ENCODE measurements at regions not wholly inside any gene's neighbourhood (a gene's known extent, or its start where the extent isn't known, plus 50 kb on each side); places are given as distances from the start of the nearest gene placed in this dataset.
"Not testable (repeated sequence)": the region's sequence is repeated elsewhere in the genome, so short reads cannot be mapped to it uniquely, and the experiment has no call there.

- Histone ChIP-seq H3K27ac (ENCODE audit: low read depth in 2 of 2, low read length in 1 of 2) (no peak overlapping the region), H3K36me3 (ENCODE audit: control insufficient read depth in 2 of 2, insufficient read depth in 2 of 2, low read length in 1 of 2) (no peaks in the 10 kb centered on the region), H3K4me1 (ENCODE audit: control insufficient read depth in 2 of 2, insufficient read depth in 2 of 2, low read length in 1 of 2) (no peaks in the 10 kb centered on the region), H3K4me3 (ENCODE audit: low read depth in 1 of 2, low read length in 2 of 2) (no peak overlapping the region), H3K27me3 (ENCODE audit: control insufficient read depth in 1 of 2, insufficient read depth in 2 of 2, low read length in 2 of 2) (peaks cover 0 to 3% of the 10 kb centered on the region in 2 donors), H3K9me3 (ENCODE audit: control insufficient read depth in 2 of 2, insufficient read depth in 1 of 2, low read depth in 1 of 2, low read length in 1 of 2) (no peaks in the 10 kb centered on the region)
- 52 to 57% methylated on average over 4 of the region's 4 CpGs for WGBS, 2 donors
Measured at GRCh38 chr1:208475449-208475848, 231.3 kb upstream of the PLXNA2 start.

GRCh38 chr1:208475951-208476845, 232.0 kb upstream of the PLXNA2 start:
- Histone ChIP-seq H3K27ac (ENCODE audit: low read depth in 2 of 2, low read length in 1 of 2) (no peak overlapping the region), H3K9me3 (ENCODE audit: control insufficient read depth in 2 of 2, insufficient read depth in 1 of 2, low read depth in 1 of 2, low read length in 1 of 2) (no peaks in the 10 kb centered on the region)

GRCh38 chr1:208476846-208477170, 232.6 kb upstream of the PLXNA2 start:
- Histone ChIP-seq H3K27me3 (ENCODE audit: control insufficient read depth in 1 of 2, insufficient read depth in 2 of 2, low read length in 2 of 2) (no peaks in the 10 kb centered on the region), H3K27ac (ENCODE audit: low read depth in 2 of 2, low read length in 1 of 2) (no peak overlapping the region)
- whole genome bisulfite sequencing, 2 donors: 43 to 44% methylated on average over 2 of the region's 2 CpGs

More at GRCh38 chr1:208475951-208476845, 232.0 kb upstream of the PLXNA2 start:
- Histone ChIP-seq H3K4me3 (ENCODE audit: low read depth in 1 of 2, low read length in 2 of 2) (no peak overlapping the region), H3K36me3 (ENCODE audit: control insufficient read depth in 2 of 2, insufficient read depth in 2 of 2, low read length in 1 of 2) (no peaks in the 10 kb centered on the region), H3K4me1 (ENCODE audit: control insufficient read depth in 2 of 2, insufficient read depth in 2 of 2, low read length in 1 of 2) (no peaks in the 10 kb centered on the region), H3K27me3 (ENCODE audit: control insufficient read depth in 1 of 2, insufficient read depth in 2 of 2, low read length in 2 of 2) (no peaks in the 10 kb centered on the region)
- 69 to 72% methylated on average over 5 of the region's 5 CpGs for WGBS, 2 donors

GRCh38 chr1:208479435-208479834, 235.3 kb upstream of the PLXNA2 start:
- 50 to 67% methylated on average over 7 of the region's 7 CpGs for WGBS, 2 donors
- Histone ChIP-seq H3K4me1 (ENCODE audit: control insufficient read depth in 2 of 2, insufficient read depth in 2 of 2, low read length in 1 of 2) (no peaks in the 10 kb centered on the region), H3K36me3 (ENCODE audit: control insufficient read depth in 2 of 2, insufficient read depth in 2 of 2, low read length in 1 of 2) (no peaks in the 10 kb centered on the region), H3K4me3 (ENCODE audit: low read depth in 1 of 2, low read length in 2 of 2) (no peak overlapping the region), H3K27ac (ENCODE audit: low read depth in 2 of 2, low read length in 1 of 2) (no peak overlapping the region), H3K27me3 (ENCODE audit: control insufficient read depth in 1 of 2, insufficient read depth in 2 of 2, low read length in 2 of 2) (no peaks in the 10 kb centered on the region), H3K9me3 (ENCODE audit: control insufficient read depth in 2 of 2, insufficient read depth in 1 of 2, low read depth in 1 of 2, low read length in 1 of 2) (no peaks in the 10 kb centered on the region)

More at GRCh38 chr1:208476846-208477170, 232.6 kb upstream of the PLXNA2 start:
- Histone ChIP-seq H3K9me3 (ENCODE audit: control insufficient read depth in 2 of 2, insufficient read depth in 1 of 2, low read depth in 1 of 2, low read length in 1 of 2) (no peaks in the 10 kb centered on the region), H3K4me3 (ENCODE audit: low read depth in 1 of 2, low read length in 2 of 2) (no peak overlapping the region), H3K4me1 (ENCODE audit: control insufficient read depth in 2 of 2, insufficient read depth in 2 of 2, low read length in 1 of 2) (no peaks in the 10 kb centered on the region), H3K36me3 (ENCODE audit: control insufficient read depth in 2 of 2, insufficient read depth in 2 of 2, low read length in 1 of 2) (no peaks in the 10 kb centered on the region)

- WGBS, 2 donors: 79 to 85% methylated on average over 3 of the region's 3 CpGs
- H3K27ac ChIP-seq (ENCODE audit: low read depth in 2 of 2, low read length in 1 of 2): no peak overlapping the region
- no peaks in the 10 kb centered on the region for H3K27me3 ChIP-seq (ENCODE audit: control insufficient read depth in 1 of 2, insufficient read depth in 2 of 2, low read length in 2 of 2)
- no peaks in the 10 kb centered on the region for H3K9me3 ChIP-seq (ENCODE audit: control insufficient read depth in 2 of 2, insufficient read depth in 1 of 2, low read depth in 1 of 2, low read length in 1 of 2)
- no peaks in the 10 kb centered on the region for H3K4me1 ChIP-seq (ENCODE audit: control insufficient read depth in 2 of 2, insufficient read depth in 2 of 2, low read length in 1 of 2)
- no peaks in the 10 kb centered on the region for H3K36me3 ChIP-seq (ENCODE audit: control insufficient read depth in 2 of 2, insufficient read depth in 2 of 2, low read length in 1 of 2)
- no peak overlapping the region for H3K4me3 ChIP-seq (ENCODE audit: low read depth in 1 of 2, low read length in 2 of 2)
Measured at GRCh38 chr1:208485512-208485911, 241.3 kb upstream of the PLXNA2 start.

GRCh38 chr1:208486677-208487076, 242.5 kb upstream of the PLXNA2 start:
- Histone ChIP-seq H3K36me3 (ENCODE audit: control insufficient read depth in 2 of 2, insufficient read depth in 2 of 2, low read length in 1 of 2) (no peaks in the 10 kb centered on the region), H3K4me1 (ENCODE audit: control insufficient read depth in 2 of 2, insufficient read depth in 2 of 2, low read length in 1 of 2) (no peaks in the 10 kb centered on the region), H3K9me3 (ENCODE audit: control insufficient read depth in 2 of 2, insufficient read depth in 1 of 2, low read depth in 1 of 2, low read length in 1 of 2) (no peaks in the 10 kb centered on the region), H3K27me3 (ENCODE audit: control insufficient read depth in 1 of 2, insufficient read depth in 2 of 2, low read length in 2 of 2) (no peaks in the 10 kb centered on the region), H3K27ac (ENCODE audit: low read depth in 2 of 2, low read length in 1 of 2) (no peak overlapping the region), H3K4me3 (ENCODE audit: low read depth in 1 of 2, low read length in 2 of 2) (no peak overlapping the region)

- 97 to 100% methylated on average over 8 to 32 of the region's 36 CpGs for WGBS, 2 donors
- H3K36me3 ChIP-seq (ENCODE audit: control insufficient read depth in 2 of 2, insufficient read depth in 2 of 2, low read length in 1 of 2); H3K4me1 ChIP-seq (ENCODE audit: control insufficient read depth in 2 of 2, insufficient read depth in 2 of 2, low read length in 1 of 2); H3K9me3 ChIP-seq (ENCODE audit: control insufficient read depth in 2 of 2, insufficient read depth in 1 of 2, low read depth in 1 of 2, low read length in 1 of 2); H3K27me3 ChIP-seq (ENCODE audit: control insufficient read depth in 1 of 2, insufficient read depth in 2 of 2, low read length in 2 of 2); H3K27ac ChIP-seq (ENCODE audit: low read depth in 2 of 2, low read length in 1 of 2); H3K4me3 ChIP-seq (ENCODE audit: low read depth in 1 of 2, low read length in 2 of 2): not testable (repeated sequence)
Measured at GRCh38 chr1:208488432-208488831, 244.2 kb upstream of the PLXNA2 start.

GRCh38 chr1:208496467-208497371, 252.5 kb upstream of the PLXNA2 start:
- no peaks in the 10 kb centered on the region for H3K36me3 ChIP-seq (ENCODE audit: control insufficient read depth in 2 of 2, insufficient read depth in 2 of 2, low read length in 1 of 2)
- H3K4me3 ChIP-seq (ENCODE audit: low read depth in 1 of 2, low read length in 2 of 2): no peak overlapping the region
- peak overlapping the region in 1 of 2 donors; percentile 34 for H3K27ac ChIP-seq (ENCODE audit: low read depth in 2 of 2, low read length in 1 of 2)
- WGBS, 2 donors: 73% methylated on average over 12 of the region's 12 CpGs
- peaks cover 0 to 4% of the 10 kb centered on the region in 2 donors for H3K4me1 ChIP-seq (ENCODE audit: control insufficient read depth in 2 of 2, insufficient read depth in 2 of 2, low read length in 1 of 2)
- H3K9me3 ChIP-seq (ENCODE audit: control insufficient read depth in 2 of 2, insufficient read depth in 1 of 2, low read depth in 1 of 2, low read length in 1 of 2): no peaks in the 10 kb centered on the region
- no peaks in the 10 kb centered on the region for H3K27me3 ChIP-seq (ENCODE audit: control insufficient read depth in 1 of 2, insufficient read depth in 2 of 2, low read length in 2 of 2)

GRCh38 chr1:208497866-208498541, 253.8 kb upstream of the PLXNA2 start:
- WGBS, 2 donors: 73 to 75% methylated on average over 4 of the region's 4 CpGs
- no peaks in the 10 kb centered on the region for H3K27me3 ChIP-seq (ENCODE audit: control insufficient read depth in 1 of 2, insufficient read depth in 2 of 2, low read length in 2 of 2)

More at GRCh38 chr1:208497866-208498541, 253.8 kb upstream of the PLXNA2 start:
- Histone ChIP-seq H3K4me3 (ENCODE audit: low read depth in 1 of 2, low read length in 2 of 2) (no peak overlapping the region), H3K27ac (ENCODE audit: low read depth in 2 of 2, low read length in 1 of 2) (no peak overlapping the region), H3K4me1 (ENCODE audit: control insufficient read depth in 2 of 2, insufficient read depth in 2 of 2, low read length in 1 of 2) (peaks cover 0 to 4% of the 10 kb centered on the region in 2 donors), H3K36me3 (ENCODE audit: control insufficient read depth in 2 of 2, insufficient read depth in 2 of 2, low read length in 1 of 2) (no peaks in the 10 kb centered on the region), H3K9me3 (ENCODE audit: control insufficient read depth in 2 of 2, insufficient read depth in 1 of 2, low read depth in 1 of 2, low read length in 1 of 2) (no peaks in the 10 kb centered on the region)

Data from esophagus (tissue), 2 donors.